Mesenchymal stem cell (in vitro differentiated cells and primary cell): ENCODE measurements at regions not wholly inside any gene's neighbourhood (a gene's known extent, or its start where the extent isn't known, plus 50 kb on each side); places are given as distances from the start of the nearest gene placed in this dataset.
A peak's percentile ranks its signal among the peaks of the same experiment; 100 is the strongest.

Experiments
- DNase-seq: peaks from one replicate; pipeline ENCODE4 v3.0.0-alpha.2; 2013
- H2AFZ ChIP-seq: one replicate; pipeline ENCODE4 v1.6.1; 2013; ENCODE audit warnings: low read depth, mild to moderate bottlenecking, control low read depth, inconsistent platforms, low read length, moderate library complexity
- H2AK5ac ChIP-seq: 2 replicates; pipeline ENCODE4 v1.6.1; 2013; ENCODE audit warnings: low read length, moderate library complexity, mild to moderate bottlenecking, inconsistent platforms; ENCODE audit not compliant: severe bottlenecking
- H2BK120ac ChIP-seq: one replicate; pipeline ENCODE4 v1.6.1; 2013; ENCODE audit warnings: low read depth, mild to moderate bottlenecking, inconsistent platforms, low read length, moderate library complexity
- H2BK12ac ChIP-seq, 2 experiments: one replicate each; pipeline ENCODE4 v1.6.1; 2013; ENCODE audit warnings: inconsistent platforms in 2 of 2, low read length in 2 of 2, mild to moderate bottlenecking in 2 of 2, moderate library complexity in 2 of 2, control low read depth in 1 of 2
- H2BK15ac ChIP-seq: one replicate; pipeline ENCODE4 v1.6.1; 2013; ENCODE audit warnings: mild to moderate bottlenecking, low read depth, inconsistent platforms; ENCODE audit not compliant: poor library complexity, severe bottlenecking
- H2BK5ac ChIP-seq: 2 replicates; pipeline ENCODE4 v1.6.1; 2013; ENCODE audit warnings: low read depth, mild to moderate bottlenecking, low read length, control low read depth, inconsistent platforms; ENCODE audit not compliant: poor library complexity, severe bottlenecking
- H3K14ac ChIP-seq, 2 experiments: one replicate each; pipeline ENCODE4 v1.6.1; 2013; ENCODE audit warnings: inconsistent platforms in 2 of 2, low read length in 2 of 2, control low read depth in 1 of 2, mild to moderate bottlenecking in 1 of 2, moderate library complexity in 1 of 2
- H3K18ac ChIP-seq, 2 experiments: one replicate each; pipeline ENCODE4 v1.6.1; 2013; ENCODE audit warnings: inconsistent platforms in 2 of 2, low read length in 2 of 2, control low read depth in 1 of 2, low read depth in 1 of 2, mild to moderate bottlenecking in 1 of 2
- H3K23ac ChIP-seq, 2 experiments: one replicate each; pipeline ENCODE4 v1.6.1; 2013; ENCODE audit warnings: inconsistent platforms in 2 of 2, low read length in 2 of 2, mild to moderate bottlenecking in 2 of 2, moderate library complexity in 2 of 2, control low read depth in 1 of 2
- H3K27ac ChIP-seq: 2 replicates; pipeline ENCODE4 v1.5.1; 2013; ENCODE audit warnings: mild to moderate bottlenecking, moderate library complexity, low read length, control low read depth, inconsistent platforms; ENCODE audit not compliant: poor library complexity, severe bottlenecking
- H3K27me3 ChIP-seq, 2 experiments: 2 replicates each; pipeline versions ENCODE4 v1.6.1 to v1.7.0; 2013; ENCODE audit warnings: low read length in 2 of 2, mild to moderate bottlenecking in 2 of 2, moderate library complexity in 2 of 2, control low read depth in 1 of 2, inconsistent platforms in 1 of 2; ENCODE audit not compliant: control insufficient read depth in 1 of 2, insufficient read depth in 1 of 2
- H3K36me3 ChIP-seq, 2 experiments: 2 replicates each; pipeline versions ENCODE4 v1.6.1 to v1.7.0; 2013; ENCODE audit warnings: low read length in 2 of 2, control low read depth in 1 of 2, inconsistent platforms in 1 of 2, low read depth in 1 of 2, mild to moderate bottlenecking in 1 of 2; ENCODE audit not compliant: insufficient read depth in 2 of 2, control insufficient read depth in 1 of 2
- H3K4ac ChIP-seq, 2 experiments: one replicate each; pipeline ENCODE4 v1.6.1; 2013; ENCODE audit warnings: inconsistent platforms in 2 of 2, low read length in 2 of 2, mild to moderate bottlenecking in 2 of 2, moderate library complexity in 2 of 2, control low read depth in 1 of 2, low read depth in 1 of 2
- H3K4me1 ChIP-seq: 2 replicates; pipeline ENCODE4 v1.6.1; 2013; ENCODE audit warnings: low read depth, low read length, control low read depth; ENCODE audit not compliant: control insufficient read depth, insufficient read depth
- H3K4me2 ChIP-seq: 2 replicates; pipeline ENCODE4 v1.6.1; 2013; ENCODE audit warnings: low read length, mild to moderate bottlenecking, inconsistent platforms; ENCODE audit not compliant: poor library complexity, severe bottlenecking
- H3K4me3 ChIP-seq, 2 experiments: 2 replicates each; pipeline versions ENCODE4 v1.5.1 to v1.7.0; 2013; ENCODE audit warnings: low read length in 2 of 2, mild to moderate bottlenecking in 2 of 2, control low read depth in 1 of 2, low read depth in 1 of 2; ENCODE audit not compliant: insufficient read depth in 1 of 2
- H3K79me1 ChIP-seq: replicated peaks from 2 replicates; pipeline ENCODE4 v1.6.1; 2013; ENCODE audit warnings: mild to moderate bottlenecking, control low read depth, low read length, inconsistent platforms; ENCODE audit not compliant: poor library complexity, severe bottlenecking
- H3K9ac ChIP-seq: 2 replicates; pipeline ENCODE4 v1.7.0; 2013; ENCODE audit warnings: mild to moderate bottlenecking, low read length, moderate library complexity
- H3K9me3 ChIP-seq: 2 replicates; pipeline ENCODE4 v1.7.0; 2013; ENCODE audit warnings: mild to moderate bottlenecking, low read length; ENCODE audit not compliant: control insufficient read depth
- H4K8ac ChIP-seq: one replicate; pipeline ENCODE4 v1.6.1; 2013; ENCODE audit warnings: inconsistent platforms, mild to moderate bottlenecking, low read length, moderate library complexity
- H4K91ac ChIP-seq: one replicate; pipeline ENCODE4 v1.6.1; 2013; ENCODE audit warnings: mild to moderate bottlenecking, low read length, inconsistent platforms
- WGBS: methylation state at CpG from one replicate; pipeline ENCODE4 v1.1.7; 2013; ENCODE audit warnings: mixed read lengths; 5-methylcytosine and 5-hydroxymethylcytosine counted together

GRCh38 chr2:13649918-13650317 lies 933.2 kb downstream of the TRIB2 start:
- no peaks in the 10 kb centered on the region for H3K4me1 ChIP-seq
- no peak overlapping the region for H4K8ac ChIP-seq
- H3K23ac ChIP-seq: no peak overlapping the region
- no peak overlapping the region for H3K4me2 ChIP-seq
- DNase-seq: no peak
- 83% methylated on average over 1 of the region's 1 CpG for WGBS
- H3K36me3 ChIP-seq: no peaks in the 10 kb centered on the region
- H3K18ac ChIP-seq: no peak overlapping the region
- no peaks in the 10 kb centered on the region for H3K79me1 ChIP-seq
- H2BK12ac ChIP-seq: no peak overlapping the region
- no peaks in the 10 kb centered on the region for H3K9me3 ChIP-seq
- H3K4me3 ChIP-seq: no peak overlapping the region
- no peak overlapping the region for H3K14ac ChIP-seq
- H2AFZ ChIP-seq: no peak overlapping the region
- no peaks in the 10 kb centered on the region for H3K27me3 ChIP-seq
- no peak overlapping the region for H3K4ac ChIP-seq
- H3K27ac ChIP-seq: no peak overlapping the region
- no peak overlapping the region for H2BK120ac ChIP-seq
- H4K91ac ChIP-seq: no peak overlapping the region
- H2AK5ac ChIP-seq: no peak overlapping the region
- H2BK5ac ChIP-seq: no peak overlapping the region
- peak overlapping the region; percentile 23 for H3K9ac ChIP-seq
- no peak overlapping the region for H2BK15ac ChIP-seq

GRCh38 chr2:13650586-13651180 lies 933.9 kb downstream of the TRIB2 start:
- Histone ChIP-seq H3K27ac (no peak overlapping the region), H3K4me1 (no peaks in the 10 kb centered on the region), H3K79me1 (no peaks in the 10 kb centered on the region), H3K27me3 (no peaks in the 10 kb centered on the region), H4K8ac (no peak overlapping the region), H3K9me3 (no peaks in the 10 kb centered on the region), H2BK12ac (no peak overlapping the region), H3K18ac (no peak overlapping the region), H2BK5ac (no peak overlapping the region), H3K4ac (no peak overlapping the region), H2BK15ac (no peak overlapping the region), H4K91ac (no peak overlapping the region), H3K4me3 (no peak overlapping the region), H3K9ac (peak overlapping the region; percentile 28), H3K23ac (no peak overlapping the region), H3K4me2 (no peak overlapping the region), H2BK120ac (no peak overlapping the region), H2AK5ac (no peak overlapping the region), H3K36me3 (no peaks in the 10 kb centered on the region), H3K14ac (no peak overlapping the region), H2AFZ (no peak overlapping the region)
- 57% methylated on average over 1 of the region's 3 CpGs for WGBS
- peak; percentile 24 for DNase-seq

DNA sequence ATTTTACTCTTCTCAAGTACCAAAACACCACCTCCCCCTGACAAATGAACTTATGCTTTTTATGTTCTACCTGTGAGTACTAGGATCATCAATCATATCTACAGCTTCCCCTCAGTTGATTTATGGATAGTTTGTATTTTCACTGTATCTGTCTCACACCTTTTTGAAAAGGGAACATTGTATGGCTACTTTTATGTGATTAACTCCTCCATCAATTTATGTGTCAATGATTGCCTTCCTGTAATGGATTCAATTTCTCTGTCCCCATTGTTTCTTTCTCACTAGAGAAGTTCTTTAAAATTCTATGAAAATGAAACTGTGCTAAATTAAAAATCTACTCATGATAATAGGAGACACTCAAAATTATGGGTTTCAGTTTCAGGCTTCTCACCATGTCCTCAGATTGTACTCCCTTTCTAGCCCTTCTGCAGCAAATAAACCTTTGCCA lies 935.0 kb downstream of the TRIB2 start:
- no peak overlapping the region for H3K23ac ChIP-seq
- H4K91ac ChIP-seq: no peak overlapping the region
- H2BK120ac ChIP-seq: no peak overlapping the region
- no peak overlapping the region for H2AK5ac ChIP-seq
- H4K8ac ChIP-seq: no peak overlapping the region
- no peak overlapping the region for H3K4me2 ChIP-seq
- no peak overlapping the region for H3K27ac ChIP-seq
- H2BK15ac ChIP-seq: no peak overlapping the region
- no peaks in the 10 kb centered on the region for H3K9me3 ChIP-seq
- no peak overlapping the region for H3K4ac ChIP-seq
- no peaks in the 10 kb centered on the region for H3K79me1 ChIP-seq
- no peaks in the 10 kb centered on the region for H3K36me3 ChIP-seq
- no peak overlapping the region for H3K18ac ChIP-seq
- no peak overlapping the region for H2BK12ac ChIP-seq
- H3K27me3 ChIP-seq: no peaks in the 10 kb centered on the region
- no peaks in the 10 kb centered on the region for H3K4me1 ChIP-seq
- H2AFZ ChIP-seq: no peak overlapping the region
- H3K14ac ChIP-seq: no peak overlapping the region
- H2BK5ac ChIP-seq: no peak overlapping the region
- peak overlapping the region; percentile 75 for H3K9ac ChIP-seq
- no peak for DNase-seq
- H3K4me3 ChIP-seq: no peak overlapping the region

GRCh38 chr2:13652531-13653313 lies 936.0 kb downstream of the TRIB2 start:
- Histone ChIP-seq H4K91ac (no peak overlapping the region), H2AK5ac (no peak overlapping the region), H3K36me3 (no peaks in the 10 kb centered on the region), H3K9ac (peak overlapping the region; percentile 75), H3K27me3 (no peaks in the 10 kb centered on the region), H3K4me2 (no peak overlapping the region), H2BK5ac (no peak overlapping the region), H3K79me1 (no peaks in the 10 kb centered on the region), H3K14ac (no peak overlapping the region), H2BK12ac (no peak overlapping the region), H2BK120ac (no peak overlapping the region), H3K9me3 (no peaks in the 10 kb centered on the region), H3K18ac (no peak overlapping the region), H3K23ac (no peak overlapping the region), H3K4ac (no peak overlapping the region), H3K27ac (no peak overlapping the region), H2BK15ac (no peak overlapping the region), H3K4me1 (no peaks in the 10 kb centered on the region), H3K4me3 (peak overlapping the region in 1 of 2 experiments; percentile 4), H4K8ac (peak overlapping the region; percentile 37), H2AFZ (no peak overlapping the region)
- 0% methylated on average over 1 of the region's 2 CpGs for WGBS
- DNase-seq: peak; percentile 43
